GM10266 (cell line): ENCODE measurements at regions not wholly inside any gene's neighbourhood (a gene's known extent, or its start where the extent isn't known, plus 50 kb on each side); places are given as distances from the start of the nearest gene placed in this dataset.

Experiments
- DNase-seq: peaks from one replicate; pipeline ENCODE4 v3.0.0; 2012; ENCODE audit errors: extremely low spot score
- CTCF ChIP-seq: IDR thresholded peaks from 2 replicates; pipeline ENCODE4 v1.5.1; 2012; ENCODE audit warnings: mild to moderate bottlenecking, low read depth; ENCODE audit not compliant: control insufficient read depth, insufficient read depth; ENCODE audit errors: missing control alignments

GRCh38 chr17:5870231-5870953, 199.8 kb upstream of the WSCD1 start:
- no peak for DNase-seq
- no peak for TF ChIP-seq CTCF

- TF ChIP-seq CTCF = no peak
- no peak for DNase-seq
Observed at GRCh38 chr17:5871666-5872065, 198.5 kb upstream of the WSCD1 start.

DNA sequence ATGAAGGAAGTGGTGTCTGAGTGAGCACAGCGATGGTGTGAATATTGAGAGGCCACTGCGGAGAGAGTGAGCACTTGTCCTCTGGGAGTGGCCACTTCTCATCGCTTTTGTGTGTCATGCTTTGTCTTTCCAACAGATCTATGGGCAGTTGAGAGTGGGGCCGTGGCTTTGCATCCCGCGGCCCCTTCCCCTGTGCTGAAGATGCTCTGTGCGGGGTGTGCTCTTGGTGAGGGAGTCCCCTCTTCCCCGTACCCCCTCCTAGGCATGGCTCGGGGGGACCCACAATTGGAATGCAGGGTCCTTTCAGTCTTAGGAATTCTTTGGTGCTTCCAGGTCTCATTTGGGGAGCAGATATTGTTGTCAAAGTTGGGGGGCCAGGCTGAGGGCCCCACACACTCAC, 197.3 kb upstream of the WSCD1 start:
- TF ChIP-seq CTCF = no peak
- DNase-seq = no peak

- TF ChIP-seq CTCF = no peak
- no peak for DNase-seq
Observed at GRCh38 chr17:5873781-5874180, 196.4 kb upstream of the WSCD1 start.

DNA sequence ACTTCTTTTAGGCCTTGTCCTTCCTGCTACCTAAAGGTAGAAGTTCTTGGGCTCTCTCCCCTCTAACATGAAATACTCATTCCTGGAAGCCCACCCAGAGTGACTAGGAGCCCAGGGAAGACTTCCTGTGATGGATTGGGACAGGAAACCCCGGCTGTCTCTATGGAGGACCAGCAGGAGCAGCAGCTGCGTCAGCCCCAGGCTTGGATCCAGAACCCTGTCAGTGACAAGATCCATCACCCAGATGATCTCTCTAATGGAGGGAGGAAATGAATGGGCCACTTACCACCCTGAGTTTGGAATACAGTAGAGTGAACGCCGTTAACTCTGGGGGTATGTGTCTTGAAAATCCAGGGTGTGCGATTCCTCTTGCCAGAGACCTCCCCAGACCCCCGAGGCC, 195.7 kb upstream of the WSCD1 start:
- no peak for TF ChIP-seq CTCF
- DNase-seq = no peak

GRCh38 chr17:5877366-5877765, 192.8 kb upstream of the WSCD1 start:
- no peak for DNase-seq
- TF ChIP-seq CTCF = no peak

DNA sequence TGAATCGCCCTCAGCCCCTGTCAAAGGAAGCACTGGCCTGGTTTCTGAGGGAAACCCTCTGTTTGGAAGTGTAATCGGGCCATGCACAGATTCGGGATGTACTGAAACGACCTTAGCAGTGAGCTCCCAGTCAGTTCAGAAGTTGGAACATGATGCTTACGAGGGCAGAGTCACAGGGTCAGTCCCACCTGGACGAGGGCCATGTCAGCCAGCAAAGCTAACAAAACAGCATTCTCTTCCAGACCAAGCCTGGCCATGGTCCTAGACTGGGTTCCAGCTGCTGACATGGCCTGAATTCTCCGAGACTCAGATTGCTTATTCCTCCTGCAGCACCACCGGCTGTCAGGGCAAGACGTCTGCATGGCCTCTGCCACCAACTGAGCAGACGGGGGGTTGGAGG, 192.2 kb upstream of the WSCD1 start:
- DNase-seq = no peak
- TF ChIP-seq CTCF = no peak
